K562 (cell line): ENCODE measurements at regions not wholly inside any gene's neighbourhood (a gene's known extent, or its start where the extent isn't known, plus 50 kb on each side); places are given as distances from the start of the nearest gene placed in this dataset.
A peak's percentile ranks its signal among the peaks of the same experiment; 100 is the strongest.

Experiments used
- ATAC-seq: fragments of 200-7000 bp; cut with Tn5 transposase; 3 replicates; pipeline ENCODE4 v1.9.1; 2020; ENCODE audit warnings: moderate library complexity
- BruUV-seq: library from RNA; stranded (reverse); fragments of 400-500 nt; replicated peaks from 2 replicates; lab custom pipeline; 2021; lab: Mats Ljungman, UMichigan
- CTCF ChIA-PET: fragments of 300-600 bp; formaldehyde crosslinking; extraction: SDS; loops from one replicate; lab custom pipeline; 2021; ENCODE audit warnings: low intra/inter-chr PET ratio; lab: Yijun Ruan, JAX
- POLR2A ChIA-PET: fragments of 300-600, 350-650 bp; sonication (Branson Sonifier 250); formaldehyde crosslinking; extraction: SDS; loops from one replicate; lab custom pipeline; 2021; ENCODE audit warnings: antibody characterized with exemption, inconsistent platforms; lab: Yijun Ruan, JAX
- DNase-seq, 4 experiments: peaks; one replicate each; pipeline versions ENCODE4 v3.0.0 to v3.0.0-alpha.2; 2011 to 2018; ENCODE audit warnings: low spot score in 3 of 4, mixed read lengths in 3 of 4; ENCODE audit errors: extremely low read depth in 1 of 4
- FAIRE-seq: peaks from 2 replicates; lab custom pipeline; 2011; peaks lifted over from hg19 to GRCh38; lab: Jason Lieb, UNC
- H2AFZ ChIP-seq: 2 replicates; pipeline ENCODE4 v1.6.0; 2011; ENCODE audit warnings: low read depth, low read length, control low read depth, inconsistent platforms
- H3K27ac ChIP-seq: fragments of 200-600 bp; 3 replicates; pipeline ENCODE4 v1.8.0; 2011; ENCODE audit warnings: low read depth, mild to moderate bottlenecking, control low read depth, inconsistent platforms, low read length, moderate library complexity, mixed read lengths; ENCODE audit errors: extremely low read depth
- H3K27me3 ChIP-seq, 2 experiments: fragments of 300-600 bp in 1 of 2; 2 replicates in 1 of 2; 3 replicates in 1 of 2; pipeline versions ENCODE4 v1.6.0 to v1.8.0; 2011; ENCODE audit warnings: inconsistent platforms in 2 of 2, low read length in 2 of 2, mild to moderate bottlenecking in 1 of 2, mixed read lengths in 1 of 2, moderate library complexity in 1 of 2; ENCODE audit not compliant: control insufficient read depth in 2 of 2, insufficient read depth in 2 of 2
- H3K36me3 ChIP-seq: fragments of 300-600 bp; 3 replicates; pipeline ENCODE4 v1.8.0; 2011; ENCODE audit warnings: mild to moderate bottlenecking, low read length, inconsistent platforms; ENCODE audit not compliant: control insufficient read depth, insufficient read depth
- H3K4me1 ChIP-seq, 2 experiments: fragments of 200-600 bp in 1 of 2; replicated peaks in 1 of 2; 2 replicates in 1 of 2; 3 replicates in 1 of 2; pipeline versions ENCODE4 v1.5.1 to v1.8.0; 2011; ENCODE audit warnings: inconsistent platforms in 2 of 2, low read length in 2 of 2, mild to moderate bottlenecking in 1 of 2, mixed read lengths in 1 of 2, moderate library complexity in 1 of 2; ENCODE audit not compliant: control insufficient read depth in 2 of 2, insufficient read depth in 2 of 2
- H3K4me2 ChIP-seq: 2 replicates; pipeline ENCODE4 v1.6.1; 2011; ENCODE audit warnings: low read length, control low read depth, inconsistent platforms, mixed read lengths; ENCODE audit not compliant: insufficient read depth
- H3K4me3 ChIP-seq: fragments of 200-600 bp; sonication (generic), shearing (Covaris generic); 2 replicates; pipeline ENCODE4 v1.5.1; 2016; ENCODE audit warnings: control low read depth, inconsistent platforms
- H3K79me2 ChIP-seq: fragments of 200-600 bp; 3 replicates; pipeline ENCODE4 v1.8.0; 2011; ENCODE audit warnings: low read length, inconsistent platforms; ENCODE audit not compliant: control insufficient read depth, insufficient read depth
- H3K9ac ChIP-seq, 2 experiments: 2 replicates each; pipeline versions ENCODE4 v1.6.0 to v1.6.1; 2011; ENCODE audit warnings: low read depth in 2 of 2, low read length in 2 of 2, control low read depth in 1 of 2, inconsistent platforms in 1 of 2, mild to moderate bottlenecking in 1 of 2, mixed read lengths in 1 of 2; ENCODE audit not compliant: insufficient read depth in 1 of 2
- H3K9me1 ChIP-seq: one replicate; pipeline ENCODE4 v1.6.0; 2011; ENCODE audit warnings: inconsistent platforms, mild to moderate bottlenecking, low read length, moderate library complexity; ENCODE audit not compliant: control insufficient read depth, insufficient read depth
- H3K9me3 ChIP-seq: replicated peaks from 2 replicates; pipeline ENCODE4 v1.5.1; 2011; ENCODE audit warnings: low read depth, low read length, inconsistent platforms; ENCODE audit not compliant: control insufficient read depth, insufficient read depth
- H4K20me1 ChIP-seq: replicated peaks from 2 replicates; pipeline ENCODE4 v1.6.1; 2011; ENCODE audit warnings: low read length, inconsistent platforms, mixed read lengths; ENCODE audit not compliant: control insufficient read depth, insufficient read depth
- CXXC5 ChIP-seq: fragments of 250-450 bp; sonication (Bioruptor Pico); IDR thresholded peaks from 2 replicates; pipeline ENCODE4 v1.8.0; 2022; ENCODE audit warnings: inconsistent platforms, mild to moderate bottlenecking, moderate library complexity
- MCM5 ChIP-seq: fragments of 450-650 bp; IDR thresholded peaks from 2 replicates; pipeline ENCODE4 v1.6.1; 2016; ENCODE audit warnings: low read depth
- TRIM24 ChIP-seq, 2 experiments: fragments of 450-650 bp; IDR thresholded peaks; 2 replicates each; pipeline ENCODE4 v1.6.1; 2016
- ZBTB11 ChIP-seq, 3 experiments: fragments of 200-800 bp in 1 of 3; fragments of 250-450 bp in 1 of 3; fragments of 450-650 bp in 1 of 3; sonication (Bioruptor Pico) in 1 of 3; sonication (Bioruptor generic) in 1 of 3; formaldehyde crosslinking in 1 of 3; IDR thresholded peaks; 2 replicates each; pipeline versions ENCODE4 v1.6.1 to v1.8.0; 2016 to 2022; ENCODE audit warnings: mild to moderate bottlenecking in 2 of 3, missing genetic modification characterization in 2 of 3, missing compliant biosample characterization in 1 of 3, moderate library complexity in 1 of 3
- WGBS: fragments of 100-300 bp; shearing (Covaris generic); methylation state at CpG from one replicate; pipeline ENCODE4 v1.1.6; 2016; ENCODE audit warnings: low coverage, mixed read lengths; ENCODE audit not compliant: insufficient coverage; ENCODE audit errors: missing lambda C conversion rate; 5-methylcytosine and 5-hydroxymethylcytosine counted together
- in situ Hi-C: fragments of 300-500 bp; cut with MboI; formaldehyde crosslinking; loops from 4 replicates; pipeline ENCODE4 v1.15.0; 2018; ENCODE audit warnings: inconsistent platforms, mixed read lengths
- intact Hi-C: fragments of 100-400 bp; cut with micrococcal nuclease; formaldehyde crosslinking; loops from 2 replicates; pipeline ENCODE4 v1.14.2; 2022

DNA sequence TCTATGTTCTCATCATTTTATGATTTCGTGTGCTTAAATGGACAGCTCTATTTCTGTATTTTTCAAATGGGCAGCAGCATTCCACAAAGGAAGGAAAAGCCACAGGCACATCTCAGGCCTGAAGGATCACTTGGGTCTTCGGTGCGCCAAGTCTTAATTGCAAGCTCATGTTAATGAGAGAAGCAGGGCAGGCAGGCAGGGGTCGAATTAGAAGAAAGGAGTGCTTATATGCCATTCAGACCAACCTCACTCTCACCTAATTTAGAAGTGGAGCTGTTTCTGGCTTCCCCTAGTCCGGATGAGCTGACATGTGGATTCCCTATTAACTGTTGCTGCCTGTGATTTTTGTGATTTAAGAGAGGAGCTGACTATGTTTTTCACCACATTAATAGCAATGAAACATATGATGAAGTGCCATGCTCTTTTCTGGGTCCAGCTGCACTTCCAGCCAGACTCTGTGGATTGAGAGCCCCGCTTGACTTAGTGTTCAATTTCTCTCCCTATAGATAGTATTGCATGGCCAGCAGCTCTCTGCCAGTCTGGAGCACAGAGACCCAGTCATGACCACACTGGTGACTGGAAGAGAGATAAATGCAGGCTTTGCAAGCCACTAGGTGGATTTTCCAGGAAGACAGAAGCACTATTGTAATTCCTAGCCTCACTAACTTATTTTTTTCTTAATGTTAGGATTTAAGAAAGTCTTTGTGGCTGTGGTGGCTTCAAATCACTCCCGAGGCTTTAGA is 373.9 kb upstream of the FAT3 start:
- FAIRE-seq (peak; percentile 6), DNase-seq (no peak), ATAC-seq (peak; percentile 61)
- intact Hi-C loops, result no loop called here
- no TSS peak for BruUV-seq
- H3K9me1 ChIP-seq, result no peaks in the 10 kb centered on the region
- H3K27me3 ChIP-seq, result no peaks in the 10 kb centered on the region
- in situ Hi-C loops, result no loop called here
- TF ChIP-seq CXXC5 (CRISPR knock-in tag) (no peak), ZBTB11 (CRISPR knock-in tag; IDR thresholded peaks at IDR 0.05) (0 out of 6 replicates have a peak, but pooled peaks of 1 of the 3 experiments have one; percentile 5), MCM5 (no peak), TRIM24 (IDR thresholded peaks at IDR 0.05) (no peak)
- H3K9me3 ChIP-seq, result no peaks in the 10 kb centered on the region
- no peaks in the 10 kb centered on the region for H4K20me1 ChIP-seq
- CTCF ChIA-PET, result no interaction called here
- 32% methylated on average over 7 of the region's 7 CpGs for WGBS
- no peak overlapping the region for H3K4me3 ChIP-seq
- H3K36me3 ChIP-seq, result no peaks in the 10 kb centered on the region
- POLR2A ChIA-PET, result interaction anchor here (1.1 kb wide), 1 partner anchor 20 kb away, joined by 3 read pairs; no protein-coding TSS in a partner anchor
- H3K79me2 ChIP-seq, result no peaks in the 10 kb centered on the region
- H3K4me1 ChIP-seq, result peaks cover 0 to 2% of the 10 kb centered on the region in 2 experiments; a peak in 1 of 5 replicates
- H3K27ac ChIP-seq, result no peak overlapping the region
- H2AFZ ChIP-seq, result peak overlapping the region; percentile 64
- H3K4me2 ChIP-seq, result no peak overlapping the region
- no peak overlapping the region for H3K9ac ChIP-seq
